ENCODE measurements at regions not wholly inside any gene's neighbourhood (a gene's known extent, or its start where the extent isn't known, plus 50 kb on each side); places are given as distances from the start of the nearest gene placed in this dataset.

GRCh38 chr12:92273076-92273475 is 127.4 kb upstream of the BTG1 start:
- TF ChIP-seq CTCF (tag by site-specific recombination; IDR thresholded peaks at IDR 0.05) (no peak), ZNF274 (IDR thresholded peaks at IDR 0.05; ENCODE audit: low read length) (no peak), ZNF274 (tag by site-specific recombination; IDR thresholded peaks at IDR 0.05; ENCODE audit: borderline replicate concordance) (no peak), ZNF658 (tag by site-specific recombination; IDR thresholded peaks at IDR 0.05) (no peak), ZNF18 (tag by site-specific recombination; IDR thresholded peaks at IDR 0.05) (no peak), ELK4 (IDR thresholded peaks at IDR 0.05; ENCODE audit: borderline replicate concordance, low read depth, low read length) (no peak), TCF7L2 (IDR thresholded peaks at IDR 0.05; ENCODE audit: borderline replicate concordance, low read depth, low read length) (no peak), ZNF324 (tag by site-specific recombination; IDR thresholded peaks at IDR 0.05) (no peak), KLF17 (tag by site-specific recombination; IDR thresholded peaks at IDR 0.05) (no peak), ZNF350 (tag by site-specific recombination; IDR thresholded peaks at IDR 0.05) (no peak), REPIN1 (tag by site-specific recombination; IDR thresholded peaks at IDR 0.05; ENCODE audit: low read depth) (no peak), ZNF138 (tag by site-specific recombination; IDR thresholded peaks at IDR 0.05; ENCODE audit: borderline replicate concordance) (no peak), ZNF19 (tag by site-specific recombination; IDR thresholded peaks at IDR 0.05; ENCODE audit: low read depth) (no peak), KLF9 (tag by site-specific recombination; IDR thresholded peaks at IDR 0.05; ENCODE audit: low read depth) (no peak), PRDM10 (tag by site-specific recombination; IDR thresholded peaks at IDR 0.05) (no peak)
